ENCODE measurements at regions not wholly inside any gene's neighbourhood (a gene's known extent, or its start where the extent isn't known, plus 50 kb on each side); places are given as distances from the start of the nearest gene placed in this dataset.

- no peak for TF ChIP-seq FOXA2 (IDR thresholded peaks at IDR 0.05)
- no peak for TF ChIP-seq CTCF (IDR thresholded peaks at IDR 0.05; ENCODE audit: low read depth, low read length, missing input control)
These were observed 305.4 kb upstream of the RND3 start (continued) for GRCh38 chr2:150792780-150793300.

DNA sequence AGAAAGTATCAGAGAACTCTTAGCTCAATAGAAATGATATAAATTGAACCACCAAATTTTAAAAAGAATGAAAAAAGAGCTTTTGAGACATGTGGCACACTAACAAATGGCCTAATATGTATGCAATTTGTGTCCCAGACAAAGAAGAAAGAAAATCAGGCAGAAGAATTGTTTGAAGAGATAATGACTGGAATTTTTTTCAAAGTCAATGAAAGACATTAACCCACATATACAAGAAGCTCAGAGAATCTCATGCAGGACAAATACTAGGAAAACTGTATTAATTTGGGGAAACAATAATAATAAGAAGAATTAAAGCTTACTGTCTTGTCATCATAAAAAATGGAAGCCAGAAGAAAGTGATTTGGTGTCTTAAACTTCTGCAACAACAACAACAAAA, 304.1 kb upstream of the RND3 start:
- Histone ChIP-seq H3K9ac (ENCODE audit: low read depth in 1 of 2, low read length in 2 of 2) (no peak overlapping the region), H3K27me3 (ENCODE audit: control insufficient read depth in 4 of 4, insufficient read depth in 4 of 4, low read length in 3 of 4) (no peaks in the 10 kb centered on the region), H3K9me3 (ENCODE audit: control insufficient read depth in 4 of 4, low read length in 3 of 4) (peaks cover 2 to 15% (median 5%) of the 10 kb centered on the region in 4 donors), H3K4me3 (ENCODE audit: low read depth in 1 of 3, low read length in 3 of 3) (no peak overlapping the region), H3K4me1 (ENCODE audit: control insufficient read depth in 4 of 4, insufficient read depth in 4 of 4, low read length in 3 of 4) (no peaks in the 10 kb centered on the region), H3K27ac (ENCODE audit: low read depth in 1 of 2, low read length in 2 of 2) (no peak overlapping the region), H3K36me3 (ENCODE audit: control insufficient read depth in 4 of 4, insufficient read depth in 3 of 4, low read depth in 1 of 4, low read length in 3 of 4) (no peaks in the 10 kb centered on the region)
- no peak for DNase-seq (ENCODE audit: low spot score)
- no peak for TF ChIP-seq HNF4G (IDR thresholded peaks at IDR 0.05)
- TF ChIP-seq NR2F2 (IDR thresholded peaks at IDR 0.05): no peak
- TF ChIP-seq FOXA2 (IDR thresholded peaks at IDR 0.05): no peak
- TF ChIP-seq MAX (IDR thresholded peaks at IDR 0.05): no peak
- no peak for TF ChIP-seq FOXA1 (IDR thresholded peaks at IDR 0.05)
- no peak for TF ChIP-seq ATF3 (IDR thresholded peaks at IDR 0.05)
- TF ChIP-seq SP1 (IDR thresholded peaks at IDR 0.05): no peak
- no peak for TF ChIP-seq CTCF (IDR thresholded peaks at IDR 0.05; ENCODE audit: low read depth, low read length, missing input control)
- no peak for TF ChIP-seq YY1 (IDR thresholded peaks at IDR 0.05)
- TF ChIP-seq GABPA (IDR thresholded peaks at IDR 0.05 in 1 of 2, conservative IDR thresholded peaks at IDR 0.05 in 1 of 2): no peak
- no peak for TF ChIP-seq RXRA (IDR thresholded peaks at IDR 0.05)

DNA sequence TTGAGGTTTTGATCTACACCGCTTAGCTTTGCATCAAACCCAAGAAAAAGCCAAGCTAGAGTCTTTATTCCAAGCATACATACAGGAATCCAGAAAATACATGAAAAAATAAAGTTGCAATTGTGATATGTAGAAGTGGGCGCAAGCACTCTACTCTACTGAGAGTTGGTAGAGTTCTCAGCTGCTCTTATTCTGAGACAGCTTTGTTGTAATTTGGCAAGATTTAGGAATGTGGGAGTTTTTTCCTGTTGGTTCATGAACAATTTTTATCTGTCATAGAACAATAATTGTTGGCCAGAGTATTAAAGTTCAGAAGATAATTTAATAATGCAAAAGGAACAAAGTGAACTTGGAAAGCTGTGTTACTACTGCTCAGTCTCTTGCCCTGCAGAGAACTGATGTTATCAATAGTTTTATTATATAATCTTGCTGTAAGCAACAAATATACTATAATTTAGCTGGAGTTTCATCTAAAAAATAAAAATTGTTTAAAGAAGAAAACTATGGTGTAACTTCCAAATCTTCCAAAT, 302.0 kb upstream of the RND3 start:
- Histone ChIP-seq H3K27ac (ENCODE audit: low read depth in 1 of 2, low read length in 2 of 2) (no peak overlapping the region), H3K9me3 (ENCODE audit: control insufficient read depth in 4 of 4, low read length in 3 of 4) (peaks cover 2 to 15% (median 5%) of the 10 kb centered on the region in 4 donors), H3K36me3 (ENCODE audit: control insufficient read depth in 4 of 4, insufficient read depth in 3 of 4, low read depth in 1 of 4, low read length in 3 of 4) (no peaks in the 10 kb centered on the region), H3K9ac (ENCODE audit: low read depth in 1 of 2, low read length in 2 of 2) (no peak overlapping the region), H3K4me3 (ENCODE audit: low read depth in 1 of 3, low read length in 3 of 3) (no peak overlapping the region), H3K4me1 (ENCODE audit: control insufficient read depth in 4 of 4, insufficient read depth in 4 of 4, low read length in 3 of 4) (no peaks in the 10 kb centered on the region), H3K27me3 (ENCODE audit: control insufficient read depth in 4 of 4, insufficient read depth in 4 of 4, low read length in 3 of 4) (no peaks in the 10 kb centered on the region)
- TF ChIP-seq FOXA1 (IDR thresholded peaks at IDR 0.05) (no peak), TAF1 (conservative IDR thresholded peaks at IDR 0.05) (no peak), NR2F2 (IDR thresholded peaks at IDR 0.05) (peak; percentile 52), YY1 (IDR thresholded peaks at IDR 0.05) (no peak), RXRA (IDR thresholded peaks at IDR 0.05) (no peak)
- 96% methylated on average over 2 of the region's 2 CpGs for WGBS
- no peak for DNase-seq (ENCODE audit: low spot score)

Measured in liver (tissue), 8 donors.